Tibial nerve (tissue), 4 donors: ENCODE measurements at regions not wholly inside any gene's neighbourhood (a gene's known extent, or its start where the extent isn't known, plus 50 kb on each side); places are given as distances from the start of the nearest gene placed in this dataset.

ENCODE experiments used
- EP300 ChIP-seq, 2 donors: sonication (generic); formaldehyde crosslinking; IDR thresholded peaks; one replicate each; pipeline ENCODE4 v1.6.1; 2017; ENCODE audit warnings: antibody characterized with exemption in 2 of 2, mild to moderate bottlenecking in 1 of 2
- POLR2A ChIP-seq, 2 donors: fragments of 450-650 bp; IDR thresholded peaks; one replicate each; pipeline ENCODE4 v1.6.1; 2017; ENCODE audit warnings: antibody characterized with exemption in 2 of 2, mild to moderate bottlenecking in 2 of 2, moderate library complexity in 2 of 2
- TF ChIP-seq, protein P1 (sequence below), 5 experiments: fragments of 200-600 bp in 3 of 5; fragments of 450-650 bp in 2 of 5; sonication (generic) in 3 of 5; IDR thresholded peaks; one replicate each; pipeline ENCODE4 v1.5.1; 2016 to 2019; ENCODE audit warnings: antibody characterized with exemption in 5 of 5, mild to moderate bottlenecking in 3 of 5, moderate library complexity in 2 of 5

DNA sequence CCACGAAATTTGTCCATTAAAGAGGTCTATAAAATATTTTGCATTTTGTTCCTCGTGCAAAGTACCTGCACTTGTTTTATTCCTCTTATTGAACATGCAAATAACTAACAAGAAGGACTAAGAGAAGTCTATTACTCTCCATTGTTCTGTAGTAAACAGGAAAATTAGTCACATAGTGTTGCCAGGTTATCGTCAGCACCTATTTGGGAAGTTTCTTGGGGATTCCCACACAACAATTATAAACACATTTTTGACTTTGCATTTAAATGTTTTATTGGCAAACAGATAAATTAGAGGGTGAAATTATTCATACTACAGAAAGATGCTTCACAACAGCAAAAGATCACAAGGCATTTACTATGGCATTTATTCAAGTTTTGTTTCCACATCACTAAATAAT lies 174.5 kb downstream of the ZC3H11B start:
- TF ChIP-seq, protein P1, sequence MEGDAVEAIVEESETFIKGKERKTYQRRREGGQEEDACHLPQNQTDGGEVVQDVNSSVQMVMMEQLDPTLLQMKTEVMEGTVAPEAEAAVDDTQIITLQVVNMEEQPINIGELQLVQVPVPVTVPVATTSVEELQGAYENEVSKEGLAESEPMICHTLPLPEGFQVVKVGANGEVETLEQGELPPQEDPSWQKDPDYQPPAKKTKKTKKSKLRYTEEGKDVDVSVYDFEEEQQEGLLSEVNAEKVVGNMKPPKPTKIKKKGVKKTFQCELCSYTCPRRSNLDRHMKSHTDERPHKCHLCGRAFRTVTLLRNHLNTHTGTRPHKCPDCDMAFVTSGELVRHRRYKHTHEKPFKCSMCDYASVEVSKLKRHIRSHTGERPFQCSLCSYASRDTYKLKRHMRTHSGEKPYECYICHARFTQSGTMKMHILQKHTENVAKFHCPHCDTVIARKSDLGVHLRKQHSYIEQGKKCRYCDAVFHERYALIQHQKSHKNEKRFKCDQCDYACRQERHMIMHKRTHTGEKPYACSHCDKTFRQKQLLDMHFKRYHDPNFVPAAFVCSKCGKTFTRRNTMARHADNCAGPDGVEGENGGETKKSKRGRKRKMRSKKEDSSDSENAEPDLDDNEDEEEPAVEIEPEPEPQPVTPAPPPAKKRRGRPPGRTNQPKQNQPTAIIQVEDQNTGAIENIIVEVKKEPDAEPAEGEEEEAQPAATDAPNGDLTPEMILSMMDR (IDR thresholded peaks at IDR 0.05): no peak
- TF ChIP-seq EP300 (IDR thresholded peaks at IDR 0.05) (no peak), POLR2A (IDR thresholded peaks at IDR 0.05) (no peak)
